Cerebellar cortex (tissue), 1 donor: ENCODE measurements at regions not wholly inside any gene's neighbourhood (a gene's known extent, or its start where the extent isn't known, plus 50 kb on each side); places are given as distances from the start of the nearest gene placed in this dataset.

Source experiments
- DNase-seq: peaks from one replicate; pipeline ENCODE4 v3.0.0-alpha.2; 2015; ENCODE audit warnings: low spot score

DNA sequence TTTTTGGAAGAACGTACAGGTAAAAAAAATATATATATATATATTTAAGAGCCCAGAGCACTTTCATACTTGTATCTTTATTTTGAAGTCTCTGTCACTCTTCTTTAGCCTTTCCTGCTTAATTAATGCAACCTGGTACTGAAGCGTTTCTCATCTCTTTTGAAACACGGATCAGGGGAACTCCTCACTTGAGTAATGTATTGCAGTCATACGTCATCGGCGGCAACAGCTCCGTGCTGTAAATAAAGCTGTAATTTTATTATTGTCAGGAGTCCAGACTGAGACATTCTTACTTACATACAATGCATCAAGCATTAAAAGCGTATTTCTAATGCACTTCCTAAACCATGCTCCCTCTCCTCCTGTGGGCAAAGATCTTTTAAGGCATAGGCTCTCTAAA, 514.7 kb downstream of the SOX11 start:
- DNase-seq, result no peak

DNA sequence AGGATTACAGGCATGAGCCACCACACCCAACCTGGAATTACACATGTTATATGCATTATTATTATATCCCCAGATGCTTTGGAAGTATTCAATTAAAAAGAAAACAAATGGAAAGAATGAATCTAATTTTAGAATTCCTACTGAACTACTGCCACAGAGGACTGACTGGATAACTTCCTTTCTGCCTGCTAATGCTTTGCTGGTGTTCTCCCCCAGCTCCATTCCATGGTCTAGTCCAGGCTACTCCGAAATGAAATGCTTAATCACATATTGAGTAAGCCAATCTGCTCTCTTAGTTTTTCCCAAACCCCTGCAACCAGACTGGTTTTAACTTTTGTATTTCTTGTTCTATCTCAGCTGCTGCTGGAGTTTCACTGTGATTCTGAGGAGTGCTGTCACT, 519.1 kb downstream of the SOX11 start:
- no peak for DNase-seq

DNA sequence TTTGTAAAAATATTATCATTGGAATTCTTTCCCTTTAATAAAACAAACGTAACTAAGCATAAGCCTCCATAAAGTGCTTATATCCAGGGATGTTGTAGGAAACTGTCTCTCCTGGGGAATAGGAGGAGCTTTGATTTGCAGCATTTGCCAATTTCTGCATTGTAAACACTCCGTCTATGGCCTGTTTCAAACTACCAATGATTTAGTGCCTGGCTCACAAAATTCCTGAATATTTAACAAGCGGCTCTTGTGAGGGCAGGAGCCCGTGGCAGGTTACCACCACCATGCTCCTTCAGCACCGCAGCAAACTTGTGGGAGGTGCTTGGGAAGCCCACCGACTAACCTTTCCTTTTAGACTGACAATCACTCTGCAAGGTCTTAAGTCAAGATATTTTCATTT, 520.3 kb downstream of the SOX11 start:
- no peak for DNase-seq

DNA sequence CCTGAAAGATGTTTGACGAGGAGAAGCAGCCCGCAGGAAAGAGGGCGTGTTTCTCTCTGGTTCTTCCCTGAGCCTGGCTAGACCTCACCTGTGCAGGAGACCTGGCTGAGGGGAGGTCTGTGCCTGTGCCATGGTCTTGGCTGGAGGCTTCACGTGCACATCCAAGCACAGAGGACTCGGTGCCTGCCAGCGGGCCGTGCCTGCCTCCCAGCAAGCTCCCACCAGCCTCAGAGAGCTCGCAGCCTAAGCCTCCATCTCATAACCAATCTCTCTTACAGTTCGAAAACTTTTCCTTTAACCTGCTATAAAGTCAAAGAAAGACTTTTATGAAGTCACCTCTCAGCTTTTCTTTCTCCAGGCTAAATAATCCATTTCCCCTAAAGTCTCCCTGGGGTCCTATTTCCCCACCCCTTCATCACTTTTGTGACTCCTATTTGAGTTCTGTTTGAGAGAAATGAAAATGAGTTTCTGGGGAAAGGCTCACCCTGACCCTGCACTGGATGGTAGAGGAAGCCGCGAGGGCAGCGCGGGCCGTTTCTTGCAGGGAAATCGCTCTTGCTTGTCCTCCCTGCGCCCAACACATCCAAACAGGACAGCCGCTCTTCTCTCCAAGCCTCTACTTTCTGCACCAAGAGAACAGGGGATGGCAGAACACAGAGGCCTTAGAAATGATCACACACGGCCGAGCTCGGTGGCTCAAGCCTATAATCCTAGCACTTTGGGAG, 521.0 kb downstream of the SOX11 start:
- DNase-seq, result no peak

- DNase-seq, result no peak
Observed at GRCh38 chr2:6214471-6214870, 522.3 kb downstream of the SOX11 start.

DNA sequence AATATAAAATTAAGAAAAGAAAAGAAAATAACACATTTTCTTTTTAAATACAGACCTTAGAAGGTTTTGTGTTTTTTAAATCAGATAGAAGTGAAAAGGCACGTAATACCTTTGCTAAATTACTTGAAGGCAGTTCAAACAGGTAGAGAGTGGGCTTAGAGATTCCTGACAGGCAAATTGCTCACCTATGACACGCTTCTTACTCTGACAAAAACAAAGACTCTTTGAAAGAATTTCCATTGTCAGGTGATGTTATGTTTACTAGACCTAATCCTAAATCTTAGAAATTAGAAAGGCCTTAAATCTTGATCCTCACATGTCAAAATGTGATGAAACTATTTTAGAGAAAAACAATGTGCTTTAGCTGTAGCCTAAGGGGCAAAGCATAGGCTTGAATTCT, 522.9 kb downstream of the SOX11 start:
- DNase-seq, result no peak

GRCh38 chr2:6216234-6216633, 524.0 kb downstream of the SOX11 start:
- DNase-seq, result no peak

- DNase-seq, result no peak
Observed at GRCh38 chr2:6218926-6219325, 526.7 kb downstream of the SOX11 start.

GRCh38 chr2:6219906-6220305, 527.7 kb downstream of the SOX11 start:
- no peak for DNase-seq

GRCh38 chr2:6222296-6222695, 530.1 kb downstream of the SOX11 start:
- no peak for DNase-seq

GRCh38 chr2:6224267-6224666, 532.1 kb downstream of the SOX11 start:
- DNase-seq, result no peak

- DNase-seq, result no peak
Observed at GRCh38 chr2:6228251-6228650, 536.1 kb downstream of the SOX11 start.

DNA sequence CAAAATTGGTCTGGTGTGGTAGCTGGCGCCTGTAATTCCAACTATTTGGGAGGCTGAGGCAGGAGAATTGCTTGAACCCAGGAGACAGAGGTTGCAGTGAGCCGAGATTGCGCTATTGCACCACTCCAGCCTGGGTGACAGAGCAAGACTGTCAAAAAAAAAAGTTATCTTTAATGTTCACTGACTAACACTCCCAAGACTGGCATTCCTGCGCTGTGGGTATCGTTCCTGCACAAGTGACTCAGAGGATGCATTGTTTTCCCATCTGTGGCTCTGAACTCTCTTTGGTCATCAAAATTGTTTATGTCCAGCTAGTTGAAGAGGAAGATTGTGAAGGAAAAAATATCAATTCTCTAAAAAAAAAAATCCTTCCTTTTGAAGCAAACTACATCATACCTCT, 539.0 kb downstream of the SOX11 start:
- no peak for DNase-seq

- DNase-seq, result no peak
Observed at GRCh38 chr2:6233993-6234392, 541.8 kb downstream of the SOX11 start.

DNA sequence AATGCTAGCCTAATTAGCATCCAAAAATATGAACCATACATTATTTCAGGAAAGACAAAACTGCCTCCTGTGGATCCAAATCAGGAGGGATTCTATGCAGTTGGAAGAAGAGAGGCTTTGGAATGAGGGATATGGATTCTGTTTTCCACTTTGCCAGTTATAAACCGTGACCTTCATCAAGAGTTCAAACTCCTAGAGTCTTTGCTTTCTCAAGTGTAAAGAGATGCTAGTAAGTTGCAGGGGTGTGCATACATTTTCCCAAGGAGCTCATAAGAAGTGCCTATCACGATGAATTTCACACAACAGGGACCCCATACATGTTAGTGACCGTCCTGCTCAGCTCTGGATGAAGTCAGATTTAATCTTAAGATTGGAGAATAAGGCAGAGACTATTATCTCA, 542.5 kb downstream of the SOX11 start:
- DNase-seq, result no peak

- DNase-seq, result no peak
Observed at GRCh38 chr2:6236317-6236716, 544.1 kb downstream of the SOX11 start.

- no peak for DNase-seq
Observed at GRCh38 chr2:6237039-6237660, 545.0 kb downstream of the SOX11 start.

DNA sequence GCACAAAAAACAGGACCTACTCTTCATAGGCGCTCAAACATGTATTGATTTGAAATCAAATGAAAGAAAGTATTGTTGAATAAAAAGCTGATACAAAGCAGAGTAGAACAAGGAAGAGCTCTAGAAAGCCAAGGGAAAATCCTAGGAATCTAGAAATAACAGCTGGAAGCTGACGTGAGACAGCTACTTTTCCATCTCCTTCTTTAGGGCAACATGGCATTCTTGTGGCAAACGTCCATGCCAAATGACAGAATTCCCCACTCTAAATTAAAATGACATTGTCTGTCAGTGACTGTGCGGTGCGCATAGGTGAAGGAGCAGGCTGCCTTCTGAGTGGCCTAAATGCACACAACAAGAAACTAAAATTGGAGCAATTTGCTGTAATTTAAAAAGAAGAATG, 557.4 kb downstream of the SOX11 start:
- no peak for DNase-seq

GRCh38 chr2:6254441-6254840, 562.3 kb downstream of the SOX11 start:
- no peak for DNase-seq

DNA sequence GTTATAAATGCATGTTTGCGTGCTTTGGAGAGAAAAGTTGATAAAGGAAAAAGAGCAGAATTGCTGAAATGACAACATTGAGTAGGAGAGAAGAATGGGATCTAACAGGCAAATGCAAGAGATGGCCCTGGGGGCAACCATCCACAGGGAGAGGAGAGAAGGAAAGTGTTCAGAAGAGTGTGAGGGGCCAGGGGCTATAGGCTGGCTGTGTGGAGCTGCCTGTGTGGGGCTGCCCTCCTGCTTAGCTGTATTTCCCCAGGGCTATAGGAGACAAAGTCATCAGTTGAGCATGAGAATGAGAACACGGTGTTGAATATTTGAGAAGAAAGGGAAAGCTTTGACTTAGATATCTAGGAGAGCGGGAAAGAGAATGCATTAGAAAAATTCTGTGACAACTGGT, 572.0 kb downstream of the SOX11 start:
- no peak for DNase-seq

GRCh38 chr2:6281524-6281923, 584.2 kb downstream of the CMPK2 start:
- DNase-seq, result no peak

DNA sequence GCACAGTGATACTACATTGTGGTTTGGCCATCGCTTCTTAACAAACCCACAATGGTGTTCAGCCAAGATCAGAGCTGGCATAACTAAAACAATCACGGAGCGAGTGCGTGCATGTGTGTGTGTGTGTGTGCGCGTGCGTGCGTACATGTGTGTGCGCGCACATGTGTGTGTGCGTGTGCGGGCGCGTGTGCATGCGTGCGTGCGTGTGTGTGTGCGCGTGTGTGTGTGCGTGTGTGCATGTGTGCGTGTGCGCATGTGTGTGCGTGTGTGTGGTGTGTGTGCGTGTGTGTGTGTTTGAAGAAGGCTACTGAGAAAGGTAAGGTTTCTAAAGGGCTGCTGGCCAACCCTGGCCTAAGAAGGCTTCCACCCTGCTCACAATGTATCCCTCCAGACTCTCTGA, 582.4 kb downstream of the CMPK2 start:
- DNase-seq, result no peak

GRCh38 chr2:6287406-6287805, 578.3 kb downstream of the CMPK2 start:
- no peak for DNase-seq

DNA sequence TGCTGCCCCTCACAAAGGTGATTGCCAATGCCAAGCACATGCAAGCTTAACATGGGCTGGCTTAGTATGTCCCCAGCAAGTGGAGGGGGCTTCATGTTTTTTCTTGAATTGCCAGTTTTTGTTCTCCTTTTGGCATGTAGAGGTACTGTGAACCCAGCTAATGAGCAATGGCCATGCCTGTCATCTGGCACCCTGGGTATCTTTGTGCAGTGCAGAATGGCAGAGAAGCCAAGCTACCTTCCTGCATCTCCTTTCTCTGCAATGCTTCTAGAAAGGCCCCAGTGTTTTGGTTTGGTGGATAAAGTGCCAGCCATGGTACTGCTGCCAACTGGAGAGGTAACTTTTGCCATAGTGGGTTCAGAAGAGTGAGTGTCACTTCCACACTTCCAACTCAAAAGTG, 576.9 kb downstream of the CMPK2 start:
- no peak for DNase-seq
